Fibroblast of lung (primary cell): ENCODE measurements at regions not wholly inside any gene's neighbourhood (a gene's known extent, or its start where the extent isn't known, plus 50 kb on each side); places are given as distances from the start of the nearest gene placed in this dataset.

Experiments used
- EZH2 ChIP-seq: IDR thresholded peaks from 2 replicates; pipeline ENCODE4 v1.5.1; 2012; ENCODE audit warnings: low read length, control low read depth, mild to moderate bottlenecking; ENCODE audit errors: missing control alignments
- TF ChIP-seq, protein P1 (sequence below), 2 donors: IDR thresholded peaks in 1 of 2; conservative IDR thresholded peaks in 1 of 2; 1 replicate in 1 of 2; 2 replicates in 1 of 2; pipeline ENCODE4 v1.5.1; 2011 to 2012; ENCODE audit warnings: low read length in 2 of 2, control low read depth in 1 of 2, inconsistent platforms in 1 of 2, low read depth in 1 of 2, mild to moderate bottlenecking in 1 of 2

DNA sequence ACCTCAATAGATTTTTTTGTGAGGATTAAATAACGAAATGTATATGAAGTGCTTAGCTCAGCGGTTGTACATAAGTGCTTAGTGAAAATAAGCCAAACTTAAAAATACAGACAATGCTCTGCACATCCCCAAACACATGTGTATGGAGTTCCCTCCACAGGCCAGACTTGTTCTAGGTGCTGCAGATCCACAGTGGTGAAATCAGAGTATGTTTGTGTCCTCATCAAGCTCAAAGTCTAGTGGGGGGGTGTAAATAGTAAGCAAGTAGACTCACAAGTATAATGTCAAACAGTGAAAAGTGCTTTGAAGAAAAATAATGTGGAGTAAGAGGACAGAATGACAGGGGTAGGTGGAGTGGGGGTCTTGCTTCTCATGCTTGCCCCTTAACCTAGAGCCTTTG, 157.4 kb upstream of the SPRY4 start:
- TF ChIP-seq, protein P1, sequence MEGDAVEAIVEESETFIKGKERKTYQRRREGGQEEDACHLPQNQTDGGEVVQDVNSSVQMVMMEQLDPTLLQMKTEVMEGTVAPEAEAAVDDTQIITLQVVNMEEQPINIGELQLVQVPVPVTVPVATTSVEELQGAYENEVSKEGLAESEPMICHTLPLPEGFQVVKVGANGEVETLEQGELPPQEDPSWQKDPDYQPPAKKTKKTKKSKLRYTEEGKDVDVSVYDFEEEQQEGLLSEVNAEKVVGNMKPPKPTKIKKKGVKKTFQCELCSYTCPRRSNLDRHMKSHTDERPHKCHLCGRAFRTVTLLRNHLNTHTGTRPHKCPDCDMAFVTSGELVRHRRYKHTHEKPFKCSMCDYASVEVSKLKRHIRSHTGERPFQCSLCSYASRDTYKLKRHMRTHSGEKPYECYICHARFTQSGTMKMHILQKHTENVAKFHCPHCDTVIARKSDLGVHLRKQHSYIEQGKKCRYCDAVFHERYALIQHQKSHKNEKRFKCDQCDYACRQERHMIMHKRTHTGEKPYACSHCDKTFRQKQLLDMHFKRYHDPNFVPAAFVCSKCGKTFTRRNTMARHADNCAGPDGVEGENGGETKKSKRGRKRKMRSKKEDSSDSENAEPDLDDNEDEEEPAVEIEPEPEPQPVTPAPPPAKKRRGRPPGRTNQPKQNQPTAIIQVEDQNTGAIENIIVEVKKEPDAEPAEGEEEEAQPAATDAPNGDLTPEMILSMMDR (conservative IDR thresholded peaks at IDR 0.05 in 1 of 2, IDR thresholded peaks at IDR 0.05 in 1 of 2; ENCODE audit: low read depth in 1 of 2, low read length in 2 of 2): no peak
- no peak for TF ChIP-seq EZH2
